Activated naive CD8-positive, alpha-beta T cell treated with anti-CD3 and anti-CD28 coated beads for 36 hours (primary cell): ENCODE measurements at regions not wholly inside any gene's neighbourhood (a gene's known extent, or its start where the extent isn't known, plus 50 kb on each side); places are given as distances from the start of the nearest gene placed in this dataset.

Experiments
- DNase-seq: peaks from one replicate; pipeline ENCODE4 v3.0.0; 2021
- H3K27ac Mint-ChIP-seq: one replicate; pipeline ENCODE4 v1.8.0; 2022; ENCODE audit warnings: mild to moderate bottlenecking, moderate library complexity, mixed read lengths
- H3K27me3 Mint-ChIP-seq: one replicate; pipeline ENCODE4 v1.8.0; 2022; ENCODE audit warnings: mild to moderate bottlenecking, mixed read lengths
- H3K36me3 Mint-ChIP-seq: one replicate; pipeline ENCODE4 v1.8.0; 2021; ENCODE audit warnings: mild to moderate bottlenecking, mixed read lengths
- H3K4me1 Mint-ChIP-seq: one replicate; pipeline ENCODE4 v1.8.0; 2021; ENCODE audit warnings: mixed read lengths
- H3K4me3 Mint-ChIP-seq: one replicate; pipeline ENCODE4 v1.8.0; 2022; ENCODE audit warnings: mild to moderate bottlenecking, moderate library complexity, mixed read lengths
- H3K9me3 Mint-ChIP-seq: one replicate; pipeline ENCODE4 v1.8.0; 2022; ENCODE audit warnings: mixed read lengths

DNA sequence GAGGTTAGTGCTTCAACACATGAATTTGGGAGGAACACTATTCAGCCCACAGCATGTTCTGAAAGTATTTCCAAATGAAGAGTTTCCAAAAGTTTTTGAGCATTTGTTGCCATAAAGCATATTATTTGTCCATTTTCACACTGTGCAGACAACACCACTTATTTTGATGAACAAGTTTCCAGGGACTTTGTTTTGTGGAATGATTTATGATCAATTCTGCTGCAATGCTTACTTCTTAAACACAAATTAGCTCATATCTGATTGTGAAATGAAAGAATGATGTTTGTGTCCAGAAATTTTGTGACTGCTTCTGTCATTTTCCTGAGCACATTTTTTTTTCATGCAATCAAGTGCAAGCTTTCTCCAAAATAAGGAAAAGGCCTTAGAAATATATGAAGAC is 205.3 kb downstream of the RAP2A start:
- Mint-ChIP-seq H3K27ac (no peak overlapping the region), H3K9me3 (no peaks in the 10 kb centered on the region), H3K27me3 (no peaks in the 10 kb centered on the region), H3K4me1 (no peaks in the 10 kb centered on the region), H3K4me3 (no peak overlapping the region), H3K36me3 (no peaks in the 10 kb centered on the region)
- DNase-seq: no peak

DNA sequence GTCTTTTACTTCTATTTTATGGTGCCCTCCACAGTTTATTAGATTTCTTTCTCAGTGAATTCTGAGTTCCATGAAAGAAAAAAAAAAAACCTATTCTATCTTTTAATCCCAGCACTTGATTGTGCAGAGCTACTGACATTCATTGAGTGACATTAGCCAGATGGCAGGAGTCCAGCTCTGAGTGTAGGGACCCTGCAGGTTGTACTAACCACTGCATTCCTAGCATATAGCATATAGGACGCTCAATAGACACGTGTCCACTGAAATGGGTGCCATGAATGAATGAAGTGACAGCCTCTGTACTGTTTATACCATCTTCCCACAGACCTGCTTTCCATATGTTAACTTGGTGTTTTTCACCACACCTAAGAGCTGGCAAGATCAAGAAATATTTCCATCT is 206.3 kb downstream of the RAP2A start:
- H3K4me3 Mint-ChIP-seq: no peak overlapping the region

GRCh38 chr13:97648171-97648880 is 214.4 kb downstream of the RAP2A start:
- no peak overlapping the region for H3K4me3 Mint-ChIP-seq
- no peaks in the 10 kb centered on the region for H3K27me3 Mint-ChIP-seq
- H3K4me1 Mint-ChIP-seq: no peaks in the 10 kb centered on the region
- no peaks in the 10 kb centered on the region for H3K9me3 Mint-ChIP-seq
- no peaks in the 10 kb centered on the region for H3K36me3 Mint-ChIP-seq
- DNase-seq: no peak
- H3K27ac Mint-ChIP-seq: no peak overlapping the region

More for the DNA sequence above, 206.3 kb downstream of the RAP2A start:
- no peaks in the 10 kb centered on the region for H3K27me3 Mint-ChIP-seq
- H3K4me1 Mint-ChIP-seq: no peaks in the 10 kb centered on the region
- DNase-seq: no peak
- H3K36me3 Mint-ChIP-seq: no peaks in the 10 kb centered on the region
- no peaks in the 10 kb centered on the region for H3K9me3 Mint-ChIP-seq
- H3K27ac Mint-ChIP-seq: no peak overlapping the region

DNA sequence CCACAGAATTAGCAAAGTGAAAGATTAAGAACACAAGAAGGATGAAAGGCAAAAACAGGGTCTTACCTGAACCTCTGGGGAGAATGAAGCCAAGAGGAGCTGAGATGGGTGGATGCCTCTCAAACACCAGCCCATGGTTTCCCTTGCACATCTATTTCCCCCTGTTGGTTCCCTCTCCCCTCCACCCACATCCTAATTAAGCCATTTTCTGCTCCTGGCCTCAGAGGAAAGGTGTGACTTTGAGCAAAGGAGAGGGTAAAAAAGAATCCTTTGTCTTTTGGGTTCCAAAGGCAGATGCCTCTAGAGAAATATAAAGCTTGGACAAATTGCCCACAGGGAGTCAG is 214.9 kb downstream of the RAP2A start:
- Mint-ChIP-seq H3K27me3 (no peaks in the 10 kb centered on the region), H3K4me1 (no peaks in the 10 kb centered on the region), H3K27ac (no peak overlapping the region), H3K9me3 (no peaks in the 10 kb centered on the region), H3K36me3 (no peaks in the 10 kb centered on the region), H3K4me3 (no peak overlapping the region)
- no peak for DNase-seq

DNA sequence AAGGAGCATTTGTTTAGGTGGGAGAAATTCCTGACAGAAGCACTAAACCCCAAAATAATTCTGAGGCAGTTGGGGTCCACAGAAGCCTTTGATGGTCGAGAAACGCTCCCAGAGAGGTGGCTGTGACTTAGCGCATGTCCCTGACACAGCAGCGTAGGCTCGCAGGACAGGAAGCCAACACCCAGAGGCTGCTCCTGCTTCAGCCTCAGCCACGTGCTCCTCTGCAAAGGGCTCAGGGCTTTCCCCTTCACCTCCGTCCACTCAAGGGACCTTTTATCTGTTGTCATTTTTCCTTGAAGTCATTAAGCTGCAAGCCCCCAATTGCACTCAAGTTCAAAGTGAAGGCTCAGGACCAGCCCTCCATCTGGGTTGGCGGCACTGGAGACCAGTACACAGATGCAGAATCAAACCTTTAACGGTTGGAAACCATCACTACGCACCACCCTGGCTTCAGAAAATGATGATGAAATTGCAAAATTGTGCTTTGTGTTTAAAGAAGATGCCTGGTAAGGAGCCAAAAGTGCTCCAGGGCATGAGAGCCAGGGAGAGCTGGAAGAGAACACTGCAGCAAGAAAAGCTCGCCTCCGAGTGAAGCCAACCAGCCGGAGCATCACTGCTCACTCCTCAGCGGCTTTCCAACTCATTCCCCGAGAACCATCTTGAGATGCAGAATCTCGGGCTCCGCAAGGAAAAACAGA is 219.6 kb downstream of the RAP2A start:
- no peaks in the 10 kb centered on the region for H3K4me1 Mint-ChIP-seq
- H3K27me3 Mint-ChIP-seq: peaks cover 5% of the 10 kb centered on the region
- DNase-seq: no peak
- no peaks in the 10 kb centered on the region for H3K36me3 Mint-ChIP-seq
- H3K27ac Mint-ChIP-seq: no peak overlapping the region
- H3K9me3 Mint-ChIP-seq: no peaks in the 10 kb centered on the region
- H3K4me3 Mint-ChIP-seq: no peak overlapping the region

DNA sequence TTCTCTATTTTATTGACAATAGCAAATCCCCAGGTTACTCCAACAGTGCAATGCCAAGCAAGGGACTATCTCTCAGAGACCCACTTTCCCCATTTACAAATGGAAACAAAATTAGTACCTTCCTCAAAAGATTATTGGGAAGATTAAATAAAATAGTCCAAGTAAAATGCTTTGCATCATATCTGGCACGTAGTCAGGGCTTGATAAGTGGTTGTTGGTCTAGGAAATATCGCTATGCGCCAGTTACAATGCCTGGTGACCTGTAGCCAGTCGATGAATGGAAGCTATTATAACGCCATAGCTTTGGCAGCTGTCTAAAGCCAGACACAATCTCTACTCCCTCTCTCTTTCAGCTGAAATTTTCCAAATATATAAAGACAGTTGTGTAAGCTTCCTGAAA is 220.3 kb downstream of the RAP2A start:
- Mint-ChIP-seq H3K27ac (no peak overlapping the region), H3K4me3 (no peak overlapping the region), H3K36me3 (no peaks in the 10 kb centered on the region), H3K9me3 (no peaks in the 10 kb centered on the region), H3K27me3 (peaks cover 5% of the 10 kb centered on the region), H3K4me1 (no peaks in the 10 kb centered on the region)
- no peak for DNase-seq

- H3K27ac Mint-ChIP-seq: no peak overlapping the region
- no peaks in the 10 kb centered on the region for H3K9me3 Mint-ChIP-seq
- H3K4me3 Mint-ChIP-seq: no peak overlapping the region
- peaks cover 22% of the 10 kb centered on the region for H3K27me3 Mint-ChIP-seq
- no peak for DNase-seq
- H3K36me3 Mint-ChIP-seq: no peaks in the 10 kb centered on the region
- no peaks in the 10 kb centered on the region for H3K4me1 Mint-ChIP-seq
Observed at GRCh38 chr13:97658556-97658955, 224.6 kb downstream of the RAP2A start.

DNA sequence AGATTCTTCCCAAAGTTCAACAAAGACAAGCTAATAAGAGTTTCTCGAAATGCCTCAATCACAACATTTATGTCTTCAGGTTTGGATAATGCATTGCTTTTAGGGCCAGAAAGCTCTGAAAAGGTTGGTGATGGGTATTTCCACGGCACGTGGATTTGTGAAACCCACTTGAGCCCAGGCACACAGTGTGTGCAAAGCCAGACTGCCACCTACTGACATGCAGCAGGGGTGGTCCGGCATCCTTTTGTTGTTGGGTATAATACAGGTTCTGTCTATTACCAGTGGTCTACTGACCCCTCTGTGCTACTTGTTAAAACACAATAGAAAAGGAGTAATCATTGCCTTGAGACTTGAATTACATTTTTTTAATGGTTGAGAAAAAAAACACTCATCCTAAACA is 225.6 kb downstream of the RAP2A start:
- no peaks in the 10 kb centered on the region for H3K36me3 Mint-ChIP-seq
- no peaks in the 10 kb centered on the region for H3K4me1 Mint-ChIP-seq
- DNase-seq: no peak
- H3K27ac Mint-ChIP-seq: no peak overlapping the region
- no peaks in the 10 kb centered on the region for H3K9me3 Mint-ChIP-seq
- H3K27me3 Mint-ChIP-seq: peaks cover 24% of the 10 kb centered on the region
- no peak overlapping the region for H3K4me3 Mint-ChIP-seq

- Mint-ChIP-seq H3K27me3 (peaks cover 19% of the 10 kb centered on the region), H3K9me3 (no peaks in the 10 kb centered on the region), H3K27ac (no peak overlapping the region), H3K4me3 (no peak overlapping the region), H3K4me1 (no peaks in the 10 kb centered on the region), H3K36me3 (no peaks in the 10 kb centered on the region)
- DNase-seq: no peak
Observed at GRCh38 chr13:97660594-97661260, 226.8 kb downstream of the RAP2A start.

DNA sequence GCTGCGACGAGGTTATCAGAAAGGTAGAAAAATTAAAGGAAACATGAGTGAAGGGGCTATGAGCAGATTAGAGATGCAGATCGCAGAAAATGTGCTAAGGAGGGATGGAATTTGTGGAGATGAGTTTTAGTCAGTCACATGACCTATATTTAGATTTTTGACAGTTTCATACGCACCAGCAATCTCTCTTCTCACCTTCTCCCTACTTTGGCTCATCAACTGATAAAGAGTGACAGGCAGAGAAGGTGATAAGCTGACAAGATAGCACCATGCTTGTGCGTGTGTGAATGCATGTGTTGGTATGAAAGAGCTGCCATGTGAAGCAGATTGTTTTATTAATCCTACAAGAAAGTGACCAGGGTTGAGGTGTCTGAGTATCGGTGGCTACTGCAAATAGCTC is 252.6 kb downstream of the RAP2A start:
- Mint-ChIP-seq H3K4me1 (no peaks in the 10 kb centered on the region), H3K27me3 (peaks cover 7% of the 10 kb centered on the region), H3K36me3 (no peaks in the 10 kb centered on the region), H3K27ac (no peak overlapping the region), H3K4me3 (no peak overlapping the region), H3K9me3 (no peaks in the 10 kb centered on the region)
- no peak for DNase-seq

GRCh38 chr13:97692628-97693027 is 258.7 kb downstream of the RAP2A start:
- no peaks in the 10 kb centered on the region for H3K36me3 Mint-ChIP-seq
- H3K27me3 Mint-ChIP-seq: peaks cover 15% of the 10 kb centered on the region
- H3K4me1 Mint-ChIP-seq: no peaks in the 10 kb centered on the region
- H3K9me3 Mint-ChIP-seq: no peaks in the 10 kb centered on the region
- no peak overlapping the region for H3K27ac Mint-ChIP-seq
- DNase-seq: no peak
- H3K4me3 Mint-ChIP-seq: no peak overlapping the region

- no peak overlapping the region for H3K27ac Mint-ChIP-seq
- H3K36me3 Mint-ChIP-seq: no peaks in the 10 kb centered on the region
- no peaks in the 10 kb centered on the region for H3K9me3 Mint-ChIP-seq
- no peak for DNase-seq
- H3K4me3 Mint-ChIP-seq: no peak overlapping the region
- H3K27me3 Mint-ChIP-seq: peaks cover 18% of the 10 kb centered on the region
- no peaks in the 10 kb centered on the region for H3K4me1 Mint-ChIP-seq
Observed at GRCh38 chr13:97695684-97696083, 257.8 kb upstream of the IPO5 start.

DNA sequence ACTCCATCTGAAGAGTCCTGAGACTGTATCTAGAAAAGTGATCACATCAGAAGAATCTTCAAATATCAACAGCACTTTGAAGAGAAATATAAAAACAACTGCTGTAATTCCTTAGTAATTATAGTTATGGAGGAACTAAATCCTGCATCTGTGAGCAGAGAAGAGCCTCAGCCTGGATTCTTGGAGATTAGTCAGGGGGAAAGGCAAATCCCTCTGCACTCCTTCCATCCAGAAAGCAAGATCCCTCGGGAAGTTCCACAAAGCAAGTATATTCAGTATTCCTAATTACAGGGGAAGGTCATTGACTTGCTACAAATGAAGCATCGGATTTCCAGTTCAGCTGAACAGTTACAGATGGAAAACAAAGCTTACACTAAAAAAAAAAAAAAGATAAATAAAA is 256.6 kb upstream of the IPO5 start:
- no peak overlapping the region for H3K27ac Mint-ChIP-seq
- H3K4me1 Mint-ChIP-seq: no peaks in the 10 kb centered on the region
- H3K36me3 Mint-ChIP-seq: no peaks in the 10 kb centered on the region
- peaks cover 19% of the 10 kb centered on the region for H3K27me3 Mint-ChIP-seq
- H3K4me3 Mint-ChIP-seq: no peak overlapping the region
- H3K9me3 Mint-ChIP-seq: no peaks in the 10 kb centered on the region
- no peak for DNase-seq

- no peak overlapping the region for H3K27ac Mint-ChIP-seq
- H3K4me3 Mint-ChIP-seq: no peak overlapping the region
- no peaks in the 10 kb centered on the region for H3K9me3 Mint-ChIP-seq
- no peak for DNase-seq
- H3K4me1 Mint-ChIP-seq: no peaks in the 10 kb centered on the region
- peaks cover 10% of the 10 kb centered on the region for H3K27me3 Mint-ChIP-seq
- H3K36me3 Mint-ChIP-seq: no peaks in the 10 kb centered on the region
Observed at GRCh38 chr13:97700306-97700848, 253.1 kb upstream of the IPO5 start.

DNA sequence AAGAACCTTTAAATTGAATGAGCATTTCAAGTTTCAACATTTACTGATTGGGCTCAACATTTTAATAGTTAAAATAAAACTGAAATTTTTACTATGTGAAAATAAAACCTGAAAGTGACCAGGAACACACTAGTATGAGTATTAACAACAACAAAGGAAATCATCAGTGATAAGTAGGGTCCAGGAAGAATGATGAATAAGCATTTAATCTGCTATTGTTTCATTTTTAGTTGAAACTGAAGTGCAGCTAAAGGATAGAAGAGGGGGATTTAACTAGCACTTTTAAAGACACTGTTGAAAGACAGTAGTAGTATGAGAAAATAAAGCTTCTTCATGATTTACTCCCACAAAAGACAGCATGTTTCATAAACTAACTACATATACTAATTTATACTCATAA is 250.9 kb upstream of the IPO5 start:
- no peaks in the 10 kb centered on the region for H3K36me3 Mint-ChIP-seq
- H3K9me3 Mint-ChIP-seq: no peaks in the 10 kb centered on the region
- H3K4me3 Mint-ChIP-seq: no peak overlapping the region
- no peaks in the 10 kb centered on the region for H3K4me1 Mint-ChIP-seq
- no peak overlapping the region for H3K27ac Mint-ChIP-seq
- DNase-seq: no peak
- peaks cover 8% of the 10 kb centered on the region for H3K27me3 Mint-ChIP-seq
